GM18907 (cell line): ENCODE measurements at regions not wholly inside any gene's neighbourhood (a gene's known extent, or its start where the extent isn't known, plus 50 kb on each side); places are given as distances from the start of the nearest gene placed in this dataset.
"Not testable (repeated sequence)": the region's sequence is repeated elsewhere in the genome, so short reads cannot be mapped to it uniquely, and the experiment has no call there.

Source experiments
- ATAC-seq: cut with Tn5 transposase; IDR thresholded peaks from one replicate; pipeline ENCODE4 v1.9.1; 2021; ENCODE audit warnings: mild to moderate bottlenecking, moderate library complexity; ENCODE audit not compliant: unreplicated experiment

- ATAC-seq = not testable (repeated sequence)
Observed at GRCh38 chr16:33992513-33993177, 533.2 kb downstream of the TP53TG3F start.

GRCh38 chr16:33994207-33994606, 534.8 kb downstream of the TP53TG3F start:
- ATAC-seq = not testable (repeated sequence)

GRCh38 chr16:33995821-33996372, 536.5 kb downstream of the TP53TG3F start:
- not testable (repeated sequence) for ATAC-seq

GRCh38 chr16:34001184-34001583, 541.8 kb downstream of the TP53TG3F start:
- not testable (repeated sequence) for ATAC-seq

- not testable (repeated sequence) for ATAC-seq
Observed at GRCh38 chr16:34001961-34002360, 542.5 kb downstream of the TP53TG3F start.

- not testable (repeated sequence) for ATAC-seq
Observed at GRCh38 chr16:34014841-34015820, 555.7 kb downstream of the TP53TG3F start.

GRCh38 chr16:34018277-34018676, 558.9 kb downstream of the TP53TG3F start:
- not testable (repeated sequence) for ATAC-seq

GRCh38 chr16:34050787-34051320, 591.4 kb downstream of the TP53TG3F start:
- ATAC-seq = no peak

GRCh38 chr16:34054137-34054536, 594.7 kb downstream of the TP53TG3F start:
- no peak for ATAC-seq

GRCh38 chr16:34054969-34055368, 595.6 kb downstream of the TP53TG3F start:
- ATAC-seq = no peak

- ATAC-seq = peak; percentile 77
Observed at GRCh38 chr16:34062620-34063253, 603.3 kb downstream of the TP53TG3F start.

- peak; percentile 54 for ATAC-seq
Observed at GRCh38 chr16:34063498-34064157, 604.2 kb downstream of the TP53TG3F start.

- ATAC-seq = peak; percentile 48
Observed at GRCh38 chr16:34064602-34065001, 605.2 kb downstream of the TP53TG3F start.

- not testable (repeated sequence) for ATAC-seq
Observed at GRCh38 chr16:34069731-34070130, 610.3 kb downstream of the TP53TG3F start.

GRCh38 chr16:34078691-34079090, 619.3 kb downstream of the TP53TG3F start:
- ATAC-seq = no peak

- peak; percentile 51 for ATAC-seq
Observed at GRCh38 chr16:34085038-34085437, 625.6 kb downstream of the TP53TG3F start.

- ATAC-seq = not testable (repeated sequence)
Observed at GRCh38 chr16:34095006-34095405, 635.6 kb downstream of the TP53TG3F start.

GRCh38 chr16:34096911-34097310, 637.5 kb downstream of the TP53TG3F start:
- ATAC-seq = peak; percentile 60

- ATAC-seq = not testable (repeated sequence)
Observed at GRCh38 chr16:34097326-34097725, 637.9 kb downstream of the TP53TG3F start.

GRCh38 chr16:34098033-34098432, 638.6 kb downstream of the TP53TG3F start:
- ATAC-seq = not testable (repeated sequence)
